ENCODE measurements at regions not wholly inside any gene's neighbourhood (a gene's known extent, or its start where the extent isn't known, plus 50 kb on each side); places are given as distances from the start of the nearest gene placed in this dataset.

DNA sequence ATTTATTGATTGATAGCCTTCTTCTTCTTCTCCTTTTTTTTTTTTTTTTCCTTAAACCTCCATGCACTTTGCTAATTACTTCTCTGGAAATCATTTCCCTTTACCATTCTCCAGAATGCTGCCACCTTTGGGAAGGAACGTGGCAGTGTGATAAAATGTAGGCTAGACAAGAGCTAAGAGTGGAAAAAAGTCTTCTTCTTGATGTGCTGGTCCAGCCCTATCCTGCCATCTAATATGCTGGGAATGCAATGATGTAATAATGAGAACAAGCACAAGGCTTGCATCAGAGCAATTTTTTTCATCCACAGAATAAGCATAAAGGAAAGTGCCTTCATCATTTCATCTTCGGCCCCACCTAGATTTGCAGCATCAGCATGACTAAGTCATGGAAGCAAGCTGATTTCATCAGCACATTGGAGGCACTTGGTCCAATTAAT is 128.7 kb upstream of the ZFHX3 start:
- TF ChIP-seq POLR2A (IDR thresholded peaks at IDR 0.05) (no peak), EP300 (IDR thresholded peaks at IDR 0.05) (peak in 1 of 2 donors; percentile 60)
- TF ChIP-seq, protein P1, sequence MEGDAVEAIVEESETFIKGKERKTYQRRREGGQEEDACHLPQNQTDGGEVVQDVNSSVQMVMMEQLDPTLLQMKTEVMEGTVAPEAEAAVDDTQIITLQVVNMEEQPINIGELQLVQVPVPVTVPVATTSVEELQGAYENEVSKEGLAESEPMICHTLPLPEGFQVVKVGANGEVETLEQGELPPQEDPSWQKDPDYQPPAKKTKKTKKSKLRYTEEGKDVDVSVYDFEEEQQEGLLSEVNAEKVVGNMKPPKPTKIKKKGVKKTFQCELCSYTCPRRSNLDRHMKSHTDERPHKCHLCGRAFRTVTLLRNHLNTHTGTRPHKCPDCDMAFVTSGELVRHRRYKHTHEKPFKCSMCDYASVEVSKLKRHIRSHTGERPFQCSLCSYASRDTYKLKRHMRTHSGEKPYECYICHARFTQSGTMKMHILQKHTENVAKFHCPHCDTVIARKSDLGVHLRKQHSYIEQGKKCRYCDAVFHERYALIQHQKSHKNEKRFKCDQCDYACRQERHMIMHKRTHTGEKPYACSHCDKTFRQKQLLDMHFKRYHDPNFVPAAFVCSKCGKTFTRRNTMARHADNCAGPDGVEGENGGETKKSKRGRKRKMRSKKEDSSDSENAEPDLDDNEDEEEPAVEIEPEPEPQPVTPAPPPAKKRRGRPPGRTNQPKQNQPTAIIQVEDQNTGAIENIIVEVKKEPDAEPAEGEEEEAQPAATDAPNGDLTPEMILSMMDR (IDR thresholded peaks at IDR 0.05): peak in 2 of 5 experiments; percentile 8 to 17

Measured in tibial nerve (tissue), 4 donors.